A673 (cell line): ENCODE measurements at regions not wholly inside any gene's neighbourhood (a gene's known extent, or its start where the extent isn't known, plus 50 kb on each side); places are given as distances from the start of the nearest gene placed in this dataset.

Source experiments
- BruUV-seq: library from RNA; stranded (reverse); fragments of 400-500 nt; replicated peaks from 2 replicates; lab custom pipeline; 2021; lab: Mats Ljungman, UMichigan
- CTCF ChIA-PET: fragments of 300-600 bp; sonication (Branson Sonifier 250); formaldehyde crosslinking; loops from one replicate; lab custom pipeline; 2022; ENCODE audit warnings: antibody characterized with exemption; lab: Charles Lee
- POLR2A ChIA-PET: fragments of 300-600 bp; sonication (Branson Sonifier 250); formaldehyde crosslinking; loops from one replicate; lab custom pipeline; 2022; ENCODE audit warnings: antibody characterized with exemption; ENCODE audit not compliant: low non-redundant PET; lab: Charles Lee
- DNase-seq: peaks from one replicate; pipeline ENCODE4 v3.0.0-alpha.2; 2015; ENCODE audit warnings: low spot score
- H3K27ac ChIP-seq: fragments of 200-600 bp; sonication (generic); 2 replicates; pipeline ENCODE4 v1.5.1; 2016; ENCODE audit warnings: mixed run types, low read depth, mild to moderate bottlenecking, mixed read lengths, antibody characterized with exemption, low read length; ENCODE audit not compliant: poor library complexity, severe bottlenecking
- H3K27me3 ChIP-seq: fragments of 200-600 bp; sonication (generic); replicated peaks from 2 replicates; pipeline ENCODE4 v1.6.1; 2017; ENCODE audit warnings: mixed run types, low read depth, mild to moderate bottlenecking, mixed read lengths, antibody characterized with exemption, low read length; ENCODE audit not compliant: insufficient read depth, poor library complexity
- H3K36me3 ChIP-seq: fragments of 200-600 bp; sonication (generic); 2 replicates; pipeline ENCODE4 v1.6.1; 2016; ENCODE audit warnings: mixed run types, mild to moderate bottlenecking, mixed read lengths, antibody characterized with exemption, low read length; ENCODE audit not compliant: insufficient read depth, poor library complexity, severe bottlenecking
- H3K4me1 ChIP-seq: fragments of 200-600 bp; sonication (generic); 2 replicates; pipeline ENCODE4 v1.6.1; 2017; ENCODE audit warnings: mixed run types, mild to moderate bottlenecking, mixed read lengths, antibody characterized with exemption, low read length; ENCODE audit not compliant: insufficient read depth, poor library complexity, severe bottlenecking
- H3K4me3 ChIP-seq: fragments of 200-600 bp; sonication (generic); 2 replicates; pipeline ENCODE4 v1.5.1; 2016; ENCODE audit warnings: low read depth, mixed run types, mild to moderate bottlenecking, mixed read lengths, low read length; ENCODE audit not compliant: poor library complexity, severe bottlenecking
- H3K9me3 ChIP-seq: fragments of 200-600 bp; sonication (generic); 2 replicates; pipeline ENCODE4 v1.6.1; 2016; ENCODE audit warnings: mixed run types, low read depth, mild to moderate bottlenecking, mixed read lengths, antibody characterized with exemption, low read length; ENCODE audit not compliant: poor library complexity, severe bottlenecking
- CTCF ChIP-seq: fragments of 300-800, 200-600 bp; sonication (generic); conservative IDR thresholded peaks from 2 replicates; pipeline ENCODE4 v1.5.1; 2017; ENCODE audit warnings: low read depth, mild to moderate bottlenecking, antibody characterized with exemption, low read length, moderate library complexity, mixed read lengths
- EZH2 ChIP-seq: fragments of 200-600 bp; sonication (generic); IDR thresholded peaks from 2 replicates; pipeline ENCODE4 v1.6.1; 2017; ENCODE audit warnings: borderline replicate concordance, low read depth, mild to moderate bottlenecking, mixed read lengths, antibody characterized with exemption, low read length; ENCODE audit not compliant: poor library complexity, severe bottlenecking
- intact Hi-C: fragments of 100-400 bp; cut with micrococcal nuclease; formaldehyde crosslinking; loops from one replicate; pipeline ENCODE4 v1.10.0; 2022; ENCODE audit not compliant: unreplicated experiment

DNA sequence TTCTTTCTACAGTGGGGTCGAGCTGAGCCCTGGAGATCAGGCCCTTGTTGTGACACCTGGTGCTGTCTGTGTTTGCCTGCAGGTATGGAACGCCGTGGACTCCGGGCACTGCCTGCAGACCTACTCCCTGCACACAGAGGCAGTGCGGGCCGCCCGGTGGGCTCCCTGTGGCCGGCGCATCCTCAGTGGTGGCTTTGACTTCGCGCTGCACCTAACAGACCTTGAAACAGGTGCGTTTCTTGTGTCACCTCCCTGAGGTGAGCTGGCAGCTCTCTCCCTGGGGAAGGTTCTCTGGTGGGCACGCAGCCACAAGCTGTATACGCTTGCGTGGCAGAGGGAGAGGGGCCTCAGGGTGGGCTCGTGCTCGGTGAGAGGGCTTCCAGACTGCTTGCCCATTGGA lies 119.3 kb downstream of the BEGAIN start:
- no peaks in the 10 kb centered on the region for H3K36me3 ChIP-seq
- no peak for DNase-seq
- no peak overlapping the region for H3K4me3 ChIP-seq
- H3K27me3 ChIP-seq, result no peaks in the 10 kb centered on the region
- POLR2A ChIA-PET, result no interaction called here
- no peak overlapping the region for H3K27ac ChIP-seq
- intact Hi-C loops, result no loop called here
- BruUV-seq, result no TSS peak
- TF ChIP-seq CTCF (no peak), EZH2 (no peak)
- no peaks in the 10 kb centered on the region for H3K4me1 ChIP-seq
- CTCF ChIA-PET, result no interaction called here
- H3K9me3 ChIP-seq, result no peaks in the 10 kb centered on the region

DNA sequence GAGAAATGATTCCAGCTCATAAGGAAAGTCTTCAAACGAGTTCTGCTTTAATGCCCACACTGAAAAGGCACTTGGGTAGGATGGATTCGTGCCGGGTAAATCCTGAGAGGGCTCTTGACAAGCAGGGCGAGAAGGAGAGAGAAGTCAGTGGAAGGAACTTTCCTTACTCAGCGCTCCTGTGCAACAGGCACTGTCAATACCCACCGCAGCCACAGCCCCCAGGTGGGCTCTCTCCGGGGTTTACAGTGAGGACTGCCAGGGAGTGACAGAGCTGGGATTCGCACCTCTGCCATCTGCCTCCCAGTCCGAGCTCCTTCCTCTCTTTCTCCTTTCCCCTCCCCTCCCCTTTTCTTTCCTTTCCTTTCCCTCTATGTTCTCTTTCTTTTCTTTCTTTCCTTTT lies 118.7 kb downstream of the BEGAIN start:
- intact Hi-C loops, result no loop called here
- CTCF ChIA-PET, result no interaction called here
- no peak for DNase-seq
- Histone ChIP-seq H3K4me3 (no peak overlapping the region), H3K27ac (no peak overlapping the region), H3K9me3 (no peaks in the 10 kb centered on the region), H3K36me3 (no peaks in the 10 kb centered on the region), H3K27me3 (no peaks in the 10 kb centered on the region), H3K4me1 (no peaks in the 10 kb centered on the region)
- TF ChIP-seq EZH2 (no peak), CTCF (no peak)
- BruUV-seq, result no TSS peak
- POLR2A ChIA-PET, result no interaction called here

- H3K36me3 ChIP-seq, result no peaks in the 10 kb centered on the region
- no peak for DNase-seq
- no peaks in the 10 kb centered on the region for H3K4me1 ChIP-seq
- H3K9me3 ChIP-seq, result no peaks in the 10 kb centered on the region
- H3K27me3 ChIP-seq, result no peaks in the 10 kb centered on the region
- BruUV-seq, result no TSS peak
- no peak overlapping the region for H3K4me3 ChIP-seq
- TF ChIP-seq CTCF, result no peak
- TF ChIP-seq EZH2, result no peak
- intact Hi-C loops, result no loop called here
- ChIA-PET CTCF (interaction anchor here (0.8 to 1.0 kb wide), 2 partner anchors 85 to 176 kb away, joined by 3 read pairs; no protein-coding TSS in a partner anchor), POLR2A (no interaction called here)
- H3K27ac ChIP-seq, result no peak overlapping the region
Measured at GRCh38 chr14:100469632-100470522, 117.3 kb downstream of the BEGAIN start.
